WTC11 (cell line): ENCODE measurements at regions not wholly inside any gene's neighbourhood (a gene's known extent, or its start where the extent isn't known, plus 50 kb on each side); places are given as distances from the start of the nearest gene placed in this dataset.

Source experiments
- ATF3 ChIP-seq: sonication (generic); formaldehyde crosslinking; conservative IDR thresholded peaks from 2 replicates; pipeline ENCODE4 v1.8.1; 2022; ENCODE audit warnings: mild to moderate bottlenecking, missing genetic modification reagents
- CREB1 ChIP-seq: sonication (generic); formaldehyde crosslinking; IDR thresholded peaks from 2 replicates; pipeline ENCODE4 v1.8.0; 2023; ENCODE audit warnings: mild to moderate bottlenecking, missing genetic modification reagents
- CTCF ChIP-seq: fragments of 200-600 bp; IDR thresholded peaks from 2 replicates; pipeline ENCODE4 v1.8.0; 2022; ENCODE audit warnings: antibody characterized with exemption
- E2F1 ChIP-seq: sonication (generic); formaldehyde crosslinking; IDR thresholded peaks from 2 replicates; pipeline ENCODE4 v1.8.0; 2022; ENCODE audit warnings: mild to moderate bottlenecking, missing genetic modification reagents
- ELF4 ChIP-seq: sonication (generic); formaldehyde crosslinking; IDR thresholded peaks from 2 replicates; pipeline ENCODE4 v1.8.1; 2022; ENCODE audit warnings: low read depth, mild to moderate bottlenecking, moderate library complexity, missing genetic modification reagents
- HMGXB4 ChIP-seq: sonication (generic); formaldehyde crosslinking; IDR thresholded peaks from 2 replicates; pipeline ENCODE4 v1.8.1; 2023; ENCODE audit warnings: mild to moderate bottlenecking, moderate library complexity, missing genetic modification reagents
- MAX ChIP-seq: sonication (generic); formaldehyde crosslinking; IDR thresholded peaks from 2 replicates; pipeline ENCODE4 v1.8.0; 2022; ENCODE audit warnings: mild to moderate bottlenecking, missing genetic modification reagents
- NFE2L1 ChIP-seq: sonication (generic); formaldehyde crosslinking; IDR thresholded peaks from 2 replicates; pipeline ENCODE4 v1.8.1; 2023; ENCODE audit warnings: missing genetic modification reagents
- PRDM15 ChIP-seq: sonication (generic); formaldehyde crosslinking; IDR thresholded peaks from 2 replicates; pipeline ENCODE4 v1.8.0; 2022; ENCODE audit warnings: missing genetic modification reagents
- SMAD3 ChIP-seq: sonication (generic); formaldehyde crosslinking; IDR thresholded peaks from 2 replicates; pipeline ENCODE4 v1.8.0; 2022; ENCODE audit warnings: missing genetic modification reagents, mild to moderate bottlenecking, borderline replicate concordance
- SP1 ChIP-seq: sonication (generic); formaldehyde crosslinking; conservative IDR thresholded peaks from 2 replicates; pipeline ENCODE4 v1.8.1; 2022; ENCODE audit warnings: missing genetic modification reagents
- TP53 ChIP-seq: sonication (generic); formaldehyde crosslinking; IDR thresholded peaks from 2 replicates; pipeline ENCODE4 v1.8.1; 2023; ENCODE audit warnings: mild to moderate bottlenecking, missing genetic modification reagents
- ZNF425 ChIP-seq: fragments of 250-450 bp; sonication (Bioruptor Pico); conservative IDR thresholded peaks from 2 replicates; pipeline ENCODE4 v1.9.0; 2021; ENCODE audit warnings: mild to moderate bottlenecking
- ZNF671 ChIP-seq: fragments of 250-450 bp; sonication (Bioruptor Pico); IDR thresholded peaks from 2 replicates; pipeline ENCODE4 v1.8.0; 2021; ENCODE audit warnings: mild to moderate bottlenecking

GRCh38 chr11:70574725-70575347 lies 176.5 kb downstream of the CTTN start:
- TF ChIP-seq CTCF (no peak), ELF4 (CRISPR knock-in tag) (no peak), HMGXB4 (CRISPR knock-in tag) (no peak), CREB1 (CRISPR knock-in tag) (no peak), NFE2L1 (no peak), MAX (CRISPR knock-in tag) (no peak), ATF3 (CRISPR knock-in tag) (no peak), ZNF425 (no peak), SP1 (CRISPR knock-in tag) (no peak), TP53 (CRISPR knock-in tag) (no peak), ZNF671 (CRISPR knock-in tag) (no peak), SMAD3 (CRISPR knock-in tag) (no peak), PRDM15 (no peak), E2F1 (CRISPR knock-in tag) (no peak)
